ENCODE measurements at regions not wholly inside any gene's neighbourhood (a gene's known extent, or its start where the extent isn't known, plus 50 kb on each side); places are given as distances from the start of the nearest gene placed in this dataset.

- no peak for DNase-seq
- H3K36me3 ChIP-seq (replicated peaks; ENCODE audit: control insufficient read depth, insufficient read depth, low read length) = no peaks in the 10 kb centered on the region
- no peaks in the 10 kb centered on the region for H3K27me3 ChIP-seq (ENCODE audit: control insufficient read depth, insufficient read depth, low read length)
- no peak overlapping the region for H3K4me3 ChIP-seq (ENCODE audit: insufficient read depth, low read depth, low read length)
These were observed 484.4 kb upstream of the ADAMTS9 start for GRCh38 chr3:65172209-65172608.

GRCh38 chr3:65170390-65171042, 482.7 kb upstream of the ADAMTS9 start:
- DNase-seq = peak; percentile 18
- H3K36me3 ChIP-seq (replicated peaks; ENCODE audit: control insufficient read depth, insufficient read depth, low read length) = no peaks in the 10 kb centered on the region
- no peaks in the 10 kb centered on the region for H3K27me3 ChIP-seq (ENCODE audit: control insufficient read depth, insufficient read depth, low read length)
- no peak overlapping the region for H3K4me3 ChIP-seq (ENCODE audit: insufficient read depth, low read depth, low read length)

- DNase-seq = no peak
- no peak overlapping the region for H3K4me3 ChIP-seq (ENCODE audit: insufficient read depth, low read depth, low read length)
- H3K27me3 ChIP-seq (ENCODE audit: control insufficient read depth, insufficient read depth, low read length) = no peaks in the 10 kb centered on the region
- H3K36me3 ChIP-seq (replicated peaks; ENCODE audit: control insufficient read depth, insufficient read depth, low read length) = no peaks in the 10 kb centered on the region
These were observed 482.2 kb upstream of the ADAMTS9 start for GRCh38 chr3:65169961-65170360.

GRCh38 chr3:65168547-65168946, 480.7 kb upstream of the ADAMTS9 start:
- no peak for DNase-seq
- no peaks in the 10 kb centered on the region for H3K27me3 ChIP-seq (ENCODE audit: control insufficient read depth, insufficient read depth, low read length)
- H3K4me3 ChIP-seq (ENCODE audit: insufficient read depth, low read depth, low read length) = no peak overlapping the region
- H3K36me3 ChIP-seq (replicated peaks; ENCODE audit: control insufficient read depth, insufficient read depth, low read length) = no peaks in the 10 kb centered on the region

- no peaks in the 10 kb centered on the region for H3K27me3 ChIP-seq (ENCODE audit: control insufficient read depth, insufficient read depth, low read length)
- H3K36me3 ChIP-seq (replicated peaks; ENCODE audit: control insufficient read depth, insufficient read depth, low read length) = no peaks in the 10 kb centered on the region
- no peak overlapping the region for H3K4me3 ChIP-seq (ENCODE audit: insufficient read depth, low read depth, low read length)
- no peak for DNase-seq
These were observed 478.7 kb upstream of the ADAMTS9 start for GRCh38 chr3:65166531-65166930.

GRCh38 chr3:65158023-65158422, 470.2 kb upstream of the ADAMTS9 start:
- Histone ChIP-seq H3K36me3 (replicated peaks; ENCODE audit: control insufficient read depth, insufficient read depth, low read length) (no peaks in the 10 kb centered on the region), H3K27me3 (ENCODE audit: control insufficient read depth, insufficient read depth, low read length) (no peaks in the 10 kb centered on the region), H3K4me3 (ENCODE audit: insufficient read depth, low read depth, low read length) (no peak overlapping the region)
- DNase-seq = no peak

- H3K27me3 ChIP-seq (ENCODE audit: control insufficient read depth, insufficient read depth, low read length) = no peaks in the 10 kb centered on the region; the same call in 1 of the 2 replicates
- H3K36me3 ChIP-seq (replicated peaks; ENCODE audit: control insufficient read depth, insufficient read depth, low read length) = no peaks in the 10 kb centered on the region
- DNase-seq = peak; percentile 32
- H3K4me3 ChIP-seq (ENCODE audit: insufficient read depth, low read depth, low read length) = no peak overlapping the region
These were observed 466.2 kb upstream of the ADAMTS9 start for GRCh38 chr3:65153850-65154512.

GRCh38 chr3:65151666-65152065, 463.9 kb upstream of the ADAMTS9 start:
- DNase-seq = no peak
- H3K27me3 ChIP-seq (ENCODE audit: control insufficient read depth, insufficient read depth, low read length) = no peaks in the 10 kb centered on the region; the same call in 1 of the 2 replicates

GRCh38 chr3:65149877-65150276, 462.1 kb upstream of the ADAMTS9 start:
- no peak for DNase-seq
- Histone ChIP-seq H3K27me3 (ENCODE audit: control insufficient read depth, insufficient read depth, low read length) (no peaks in the 10 kb centered on the region; the same call in 1 of the 2 replicates), H3K36me3 (replicated peaks; ENCODE audit: control insufficient read depth, insufficient read depth, low read length) (no peaks in the 10 kb centered on the region), H3K4me3 (ENCODE audit: insufficient read depth, low read depth, low read length) (no peak overlapping the region)

More at GRCh38 chr3:65151666-65152065, 463.9 kb upstream of the ADAMTS9 start:
- H3K36me3 ChIP-seq (replicated peaks; ENCODE audit: control insufficient read depth, insufficient read depth, low read length) = no peaks in the 10 kb centered on the region
- no peak overlapping the region for H3K4me3 ChIP-seq (ENCODE audit: insufficient read depth, low read depth, low read length)

GRCh38 chr3:65148687-65149086, 460.9 kb upstream of the ADAMTS9 start:
- Histone ChIP-seq H3K36me3 (replicated peaks; ENCODE audit: control insufficient read depth, insufficient read depth, low read length) (no peaks in the 10 kb centered on the region), H3K27me3 (ENCODE audit: control insufficient read depth, insufficient read depth, low read length) (no peaks in the 10 kb centered on the region; the same call in 1 of the 2 replicates), H3K4me3 (ENCODE audit: insufficient read depth, low read depth, low read length) (no peak overlapping the region)
- DNase-seq = no peak

GRCh38 chr3:65146179-65146578, 458.4 kb upstream of the ADAMTS9 start:
- no peak overlapping the region for H3K4me3 ChIP-seq (ENCODE audit: insufficient read depth, low read depth, low read length)
- no peaks in the 10 kb centered on the region for H3K36me3 ChIP-seq (replicated peaks; ENCODE audit: control insufficient read depth, insufficient read depth, low read length)
- DNase-seq = peak; percentile 20
- no peaks in the 10 kb centered on the region for H3K27me3 ChIP-seq (ENCODE audit: control insufficient read depth, insufficient read depth, low read length)

- H3K4me3 ChIP-seq (ENCODE audit: insufficient read depth, low read depth, low read length) = no peak overlapping the region
- no peaks in the 10 kb centered on the region for H3K36me3 ChIP-seq (replicated peaks; ENCODE audit: control insufficient read depth, insufficient read depth, low read length)
- no peaks in the 10 kb centered on the region for H3K27me3 ChIP-seq (ENCODE audit: control insufficient read depth, insufficient read depth, low read length)
- DNase-seq = no peak
These were observed 457.9 kb upstream of the ADAMTS9 start for GRCh38 chr3:65145680-65146079.

GRCh38 chr3:65144791-65145351, 457.1 kb upstream of the ADAMTS9 start:
- Histone ChIP-seq H3K4me3 (ENCODE audit: insufficient read depth, low read depth, low read length) (no peak overlapping the region), H3K27me3 (ENCODE audit: control insufficient read depth, insufficient read depth, low read length) (no peaks in the 10 kb centered on the region), H3K36me3 (replicated peaks; ENCODE audit: control insufficient read depth, insufficient read depth, low read length) (no peaks in the 10 kb centered on the region)
- DNase-seq = no peak

GRCh38 chr3:65142456-65142855, 454.7 kb upstream of the ADAMTS9 start:
- Histone ChIP-seq H3K27me3 (ENCODE audit: control insufficient read depth, insufficient read depth, low read length) (no peaks in the 10 kb centered on the region; the same call in 1 of the 2 replicates), H3K4me3 (ENCODE audit: insufficient read depth, low read depth, low read length) (no peak overlapping the region), H3K36me3 (replicated peaks; ENCODE audit: control insufficient read depth, insufficient read depth, low read length) (no peaks in the 10 kb centered on the region)
- DNase-seq = no peak

GRCh38 chr3:65138556-65138955, 450.8 kb upstream of the ADAMTS9 start:
- H3K36me3 ChIP-seq (replicated peaks; ENCODE audit: control insufficient read depth, insufficient read depth, low read length) = no peaks in the 10 kb centered on the region
- H3K27me3 ChIP-seq (ENCODE audit: control insufficient read depth, insufficient read depth, low read length) = no peaks in the 10 kb centered on the region; the same call in 1 of the 2 replicates
- DNase-seq = no peak
- no peak overlapping the region for H3K4me3 ChIP-seq (ENCODE audit: insufficient read depth, low read depth, low read length)
